B cell (primary cell): ENCODE measurements at regions not wholly inside any gene's neighbourhood (a gene's known extent, or its start where the extent isn't known, plus 50 kb on each side); places are given as distances from the start of the nearest gene placed in this dataset.

Experiments
- ATAC-seq: fragments of 200-7000 bp; cut with Tn5 transposase; one replicate; pipeline ENCODE4 v1.10.0; 2021; ENCODE audit warnings: low read depth, mild to moderate bottlenecking, moderate number of reproducible peaks, moderate library complexity
- CTCF ChIA-PET: fragments of 350-600 bp; sonication (Branson Sonifier 250); formaldehyde crosslinking; loops from one replicate; lab custom pipeline; 2021; ENCODE audit warnings: antibody characterized with exemption, inconsistent platforms; lab: Charles Lee
- POLR2A ChIA-PET: fragments of 350-600 bp; sonication (Branson Sonifier 250); formaldehyde crosslinking; loops from one replicate; lab custom pipeline; 2021; ENCODE audit warnings: antibody characterized with exemption; lab: Charles Lee
- DNase-seq: peaks from one replicate; pipeline ENCODE4 v3.0.0; 2013
- H2AFZ ChIP-seq: 2 replicates; pipeline ENCODE4 v1.6.1; 2012; ENCODE audit warnings: mild to moderate bottlenecking, low read depth, low read length; ENCODE audit not compliant: insufficient read depth, poor library complexity, severe bottlenecking
- H3K27ac ChIP-seq, 2 donors: 1 replicate in 1 of 2; 2 replicates in 1 of 2; pipeline ENCODE4 v1.5.1; 2012 to 2013; ENCODE audit warnings: low read length in 2 of 2, mild to moderate bottlenecking in 2 of 2, moderate library complexity in 1 of 2
- H3K27me3 ChIP-seq, 4 experiments: fragments of 200-600 bp in 1 of 4; sonication (generic) in 1 of 4; replicated peaks in 1 of 4; 1 replicate in 2 of 4; 2 replicates in 2 of 4; pipeline versions ENCODE4 v1.6.1 to v1.7.0; 2013 to 2016; ENCODE audit warnings: low read length in 3 of 4, mild to moderate bottlenecking in 2 of 4, mixed read lengths in 1 of 4, moderate library complexity in 1 of 4; ENCODE audit not compliant: insufficient read depth in 4 of 4, control insufficient read depth in 3 of 4; ENCODE audit errors: control extremely low read depth in 1 of 4
- H3K36me3 ChIP-seq, 2 experiments: replicated peaks in 1 of 2; 1 replicate in 1 of 2; 2 replicates in 1 of 2; pipeline versions ENCODE4 v1.6.1 to v1.7.1; 2013; ENCODE audit warnings: low read length in 1 of 2; ENCODE audit not compliant: insufficient read depth in 2 of 2, control insufficient read depth in 1 of 2; ENCODE audit errors: control extremely low read depth in 1 of 2, extremely low read depth in 1 of 2
- H3K4me1 ChIP-seq, 2 donors: fragments of 200-600 bp in 1 of 2; sonication (generic) in 1 of 2; 1 replicate in 1 of 2; 2 replicates in 1 of 2; pipeline versions ENCODE4 v1.5.1 to v1.6.1; 2013 to 2017; ENCODE audit warnings: low read length in 2 of 2; ENCODE audit not compliant: control insufficient read depth in 2 of 2, insufficient read depth in 2 of 2
- H3K4me2 ChIP-seq: replicated peaks from 2 replicates; pipeline ENCODE3; 2012; ENCODE audit warnings: mild to moderate bottlenecking, low read depth, low read length; ENCODE audit not compliant: poor library complexity, severe bottlenecking
- H3K4me3 ChIP-seq, 5 experiments: fragments of 200-600 bp in 1 of 5; sonication (generic) in 1 of 5; 1 replicate in 3 of 5; 2 replicates in 2 of 5; pipeline versions ENCODE4 v1.5.1 to v1.7.0; 2011 to 2016; ENCODE audit warnings: low read length in 4 of 5, mild to moderate bottlenecking in 4 of 5, low read depth in 2 of 5, control low read depth in 1 of 5, moderate library complexity in 1 of 5; ENCODE audit not compliant: insufficient read depth in 1 of 5; ENCODE audit errors: control extremely low read depth in 1 of 5, extremely low read depth in 1 of 5
- H3K79me2 ChIP-seq: fragments of 200-600 bp; sonication (generic); one replicate; pipeline ENCODE4 v1.6.0; 2016; ENCODE audit warnings: low read length; ENCODE audit not compliant: control insufficient read depth, insufficient read depth
- H3K9ac ChIP-seq: fragments of 200-600 bp; sonication (generic); 2 replicates; pipeline ENCODE4 v1.6.1; 2017; ENCODE audit warnings: mild to moderate bottlenecking, low read length, moderate library complexity
- H3K9me3 ChIP-seq, 3 donors: one replicate each; pipeline versions ENCODE4 v1.6.1 to v1.7.1; 2013; ENCODE audit warnings: low read length in 2 of 3; ENCODE audit not compliant: control insufficient read depth in 2 of 3, insufficient read depth in 1 of 3; ENCODE audit errors: control extremely low read depth in 1 of 3
- H4K20me1 ChIP-seq: 2 replicates; pipeline ENCODE4 v1.6.0; 2012; ENCODE audit warnings: mild to moderate bottlenecking, low read length; ENCODE audit not compliant: insufficient read depth, control insufficient read depth, poor library complexity, severe bottlenecking
- H3K27ac Mint-ChIP-seq: one replicate; pipeline ENCODE4 v1.8.0; 2021; ENCODE audit warnings: mixed read lengths
- H3K27me3 Mint-ChIP-seq: one replicate; pipeline ENCODE4 v1.8.0; 2021; ENCODE audit warnings: mixed read lengths
- H3K4me1 Mint-ChIP-seq: one replicate; pipeline ENCODE4 v1.8.0; 2021; ENCODE audit warnings: mixed read lengths
- H3K4me3 Mint-ChIP-seq: one replicate; pipeline ENCODE4 v1.8.0; 2021; ENCODE audit warnings: mixed read lengths
- H3K9me3 Mint-ChIP-seq: one replicate; pipeline ENCODE4 v1.8.0; 2022; ENCODE audit warnings: mixed read lengths; ENCODE audit not compliant: insufficient read depth
- CTCF ChIP-seq: fragments of 200-600 bp; IDR thresholded peaks from one replicate; pipeline ENCODE4 v1.8.0; 2022; ENCODE audit warnings: antibody characterized with exemption, mild to moderate bottlenecking
- EZH2 ChIP-seq: IDR thresholded peaks from 2 replicates; pipeline ENCODE4 v1.6.1; 2012; ENCODE audit warnings: borderline replicate concordance, low read depth, mild to moderate bottlenecking, moderate library complexity, low read length; ENCODE audit not compliant: insufficient read depth, poor library complexity, severe bottlenecking
- WGBS: methylation state at CpG from one replicate; pipeline ENCODE4 v1.1.5; 2013; ENCODE audit warnings: missing lambda C conversion rate; ENCODE audit not compliant: insufficient coverage; 5-methylcytosine and 5-hydroxymethylcytosine counted together
- intact Hi-C: fragments of 100-400 bp; cut with micrococcal nuclease; formaldehyde crosslinking; loops from one replicate; pipeline ENCODE4 v1.10.0; 2022

GRCh38 chr10:128898916-128899195 lies 568.2 kb upstream of the MGMT start:
- Histone ChIP-seq H3K4me2 (no peak overlapping the region), H3K27ac (no peak overlapping the region), H3K4me3 (no peak overlapping the region), H3K9ac (no peak overlapping the region), H3K9me3 (peaks cover 0 to 5% (median 0%) of the 10 kb centered on the region in 3 donors), H3K79me2 (no peaks in the 10 kb centered on the region), H3K4me1 (no peaks in the 10 kb centered on the region), H2AFZ (no peak overlapping the region), H4K20me1 (no peaks in the 10 kb centered on the region), H3K27me3 (no peaks in the 10 kb centered on the region), H3K36me3 (no peaks in the 10 kb centered on the region)
- intact Hi-C loops: no loop called here
- DNase-seq (no peak), ATAC-seq (no peak)
- TF ChIP-seq CTCF (no peak), EZH2 (no peak)
- no peaks in the 10 kb centered on the region for H3K9me3 Mint-ChIP-seq
- whole genome bisulfite sequencing: 100% methylated on average over 1 of the region's 1 CpG
- H3K4me1 Mint-ChIP-seq: no peaks in the 10 kb centered on the region
- ChIA-PET CTCF (no interaction called here), POLR2A (no interaction called here)
- H3K4me3 Mint-ChIP-seq: no peak overlapping the region
- H3K27ac Mint-ChIP-seq: no peak overlapping the region
- no peaks in the 10 kb centered on the region for H3K27me3 Mint-ChIP-seq

- H3K4me3 Mint-ChIP-seq: no peak overlapping the region
These were observed 566.6 kb upstream of the MGMT start for GRCh38 chr10:128900456-128900855.

More at GRCh38 chr10:128900456-128900855, 566.6 kb upstream of the MGMT start:
- no peak overlapping the region for H3K4me3 ChIP-seq
- ChIA-PET CTCF (no interaction called here), POLR2A (no interaction called here)
- Mint-ChIP-seq H3K27ac (no peak overlapping the region), H3K4me1 (no peaks in the 10 kb centered on the region), H3K9me3 (no peaks in the 10 kb centered on the region), H3K27me3 (no peaks in the 10 kb centered on the region)
- H2AFZ ChIP-seq: no peak overlapping the region
- no peak overlapping the region for H3K4me2 ChIP-seq
- H3K9ac ChIP-seq: no peak overlapping the region
- H3K79me2 ChIP-seq: no peaks in the 10 kb centered on the region
- intact Hi-C loops: no loop called here
- TF ChIP-seq EZH2 (no peak), CTCF (no peak)
- H3K36me3 ChIP-seq: no peaks in the 10 kb centered on the region
- ATAC-seq (no peak), DNase-seq (no peak)
- H4K20me1 ChIP-seq: no peaks in the 10 kb centered on the region
- no peak overlapping the region for H3K27ac ChIP-seq
- no peaks in the 10 kb centered on the region for H3K4me1 ChIP-seq
- H3K9me3 ChIP-seq: peaks cover 0 to 5% (median 0%) of the 10 kb centered on the region in 3 donors
- H3K27me3 ChIP-seq: no peaks in the 10 kb centered on the region
- whole genome bisulfite sequencing: 93% methylated on average over 4 of the region's 4 CpGs
